ENCODE measurements at regions not wholly inside any gene's neighbourhood (a gene's known extent, or its start where the extent isn't known, plus 50 kb on each side); places are given as distances from the start of the nearest gene placed in this dataset.

- TF ChIP-seq POLR2A (IDR thresholded peaks at IDR 0.05; ENCODE audit: low read length) (no peak), GATA1 (IDR thresholded peaks at IDR 0.05; ENCODE audit: low read depth, low read length) (no peak)
These were observed 267.2 kb upstream of the ACO1 start for GRCh38 chr9:32117291-32117690.

Data from erythroblast (primary cell).